B cell (primary cell): ENCODE measurements at regions not wholly inside any gene's neighbourhood (a gene's known extent, or its start where the extent isn't known, plus 50 kb on each side); places are given as distances from the start of the nearest gene placed in this dataset.

ENCODE experiments used
- ATAC-seq: fragments of 200-7000 bp; cut with Tn5 transposase; one replicate; pipeline ENCODE4 v1.10.0; 2021; ENCODE audit warnings: low read depth, mild to moderate bottlenecking, moderate number of reproducible peaks, moderate library complexity
- CTCF ChIA-PET: fragments of 350-600 bp; sonication (Branson Sonifier 250); formaldehyde crosslinking; loops from one replicate; lab custom pipeline; 2021; ENCODE audit warnings: antibody characterized with exemption, inconsistent platforms; lab: Charles Lee
- POLR2A ChIA-PET: fragments of 350-600 bp; sonication (Branson Sonifier 250); formaldehyde crosslinking; loops from one replicate; lab custom pipeline; 2021; ENCODE audit warnings: antibody characterized with exemption; lab: Charles Lee
- DNase-seq: peaks from one replicate; pipeline ENCODE4 v3.0.0; 2013
- H2AFZ ChIP-seq: 2 replicates; pipeline ENCODE4 v1.6.1; 2012; ENCODE audit warnings: mild to moderate bottlenecking, low read depth, low read length; ENCODE audit not compliant: insufficient read depth, poor library complexity, severe bottlenecking
- H3K27ac ChIP-seq, 2 donors: 1 replicate in 1 of 2; 2 replicates in 1 of 2; pipeline ENCODE4 v1.5.1; 2012 to 2013; ENCODE audit warnings: low read length in 2 of 2, mild to moderate bottlenecking in 2 of 2, moderate library complexity in 1 of 2
- H3K27me3 ChIP-seq, 4 experiments: fragments of 200-600 bp in 1 of 4; sonication (generic) in 1 of 4; replicated peaks in 1 of 4; 1 replicate in 2 of 4; 2 replicates in 2 of 4; pipeline versions ENCODE4 v1.6.1 to v1.7.0; 2013 to 2016; ENCODE audit warnings: low read length in 3 of 4, mild to moderate bottlenecking in 2 of 4, mixed read lengths in 1 of 4, moderate library complexity in 1 of 4; ENCODE audit not compliant: insufficient read depth in 4 of 4, control insufficient read depth in 3 of 4; ENCODE audit errors: control extremely low read depth in 1 of 4
- H3K36me3 ChIP-seq, 2 experiments: replicated peaks in 1 of 2; 1 replicate in 1 of 2; 2 replicates in 1 of 2; pipeline versions ENCODE4 v1.6.1 to v1.7.1; 2013; ENCODE audit warnings: low read length in 1 of 2; ENCODE audit not compliant: insufficient read depth in 2 of 2, control insufficient read depth in 1 of 2; ENCODE audit errors: control extremely low read depth in 1 of 2, extremely low read depth in 1 of 2
- H3K4me1 ChIP-seq, 2 donors: fragments of 200-600 bp in 1 of 2; sonication (generic) in 1 of 2; 1 replicate in 1 of 2; 2 replicates in 1 of 2; pipeline versions ENCODE4 v1.5.1 to v1.6.1; 2013 to 2017; ENCODE audit warnings: low read length in 2 of 2; ENCODE audit not compliant: control insufficient read depth in 2 of 2, insufficient read depth in 2 of 2
- H3K4me2 ChIP-seq: replicated peaks from 2 replicates; pipeline ENCODE3; 2012; ENCODE audit warnings: mild to moderate bottlenecking, low read depth, low read length; ENCODE audit not compliant: poor library complexity, severe bottlenecking
- H3K4me3 ChIP-seq, 5 experiments: fragments of 200-600 bp in 1 of 5; sonication (generic) in 1 of 5; 1 replicate in 3 of 5; 2 replicates in 2 of 5; pipeline versions ENCODE4 v1.5.1 to v1.7.0; 2011 to 2016; ENCODE audit warnings: low read length in 4 of 5, mild to moderate bottlenecking in 4 of 5, low read depth in 2 of 5, control low read depth in 1 of 5, moderate library complexity in 1 of 5; ENCODE audit not compliant: insufficient read depth in 1 of 5; ENCODE audit errors: control extremely low read depth in 1 of 5, extremely low read depth in 1 of 5
- H3K79me2 ChIP-seq: fragments of 200-600 bp; sonication (generic); one replicate; pipeline ENCODE4 v1.6.0; 2016; ENCODE audit warnings: low read length; ENCODE audit not compliant: control insufficient read depth, insufficient read depth
- H3K9ac ChIP-seq: fragments of 200-600 bp; sonication (generic); 2 replicates; pipeline ENCODE4 v1.6.1; 2017; ENCODE audit warnings: mild to moderate bottlenecking, low read length, moderate library complexity
- H3K9me3 ChIP-seq, 3 donors: one replicate each; pipeline versions ENCODE4 v1.6.1 to v1.7.1; 2013; ENCODE audit warnings: low read length in 2 of 3; ENCODE audit not compliant: control insufficient read depth in 2 of 3, insufficient read depth in 1 of 3; ENCODE audit errors: control extremely low read depth in 1 of 3
- H4K20me1 ChIP-seq: 2 replicates; pipeline ENCODE4 v1.6.0; 2012; ENCODE audit warnings: mild to moderate bottlenecking, low read length; ENCODE audit not compliant: insufficient read depth, control insufficient read depth, poor library complexity, severe bottlenecking
- H3K27ac Mint-ChIP-seq: one replicate; pipeline ENCODE4 v1.8.0; 2021; ENCODE audit warnings: mixed read lengths
- H3K27me3 Mint-ChIP-seq: one replicate; pipeline ENCODE4 v1.8.0; 2021; ENCODE audit warnings: mixed read lengths
- H3K4me1 Mint-ChIP-seq: one replicate; pipeline ENCODE4 v1.8.0; 2021; ENCODE audit warnings: mixed read lengths
- H3K4me3 Mint-ChIP-seq: one replicate; pipeline ENCODE4 v1.8.0; 2021; ENCODE audit warnings: mixed read lengths
- H3K9me3 Mint-ChIP-seq: one replicate; pipeline ENCODE4 v1.8.0; 2022; ENCODE audit warnings: mixed read lengths; ENCODE audit not compliant: insufficient read depth
- CTCF ChIP-seq: fragments of 200-600 bp; IDR thresholded peaks from one replicate; pipeline ENCODE4 v1.8.0; 2022; ENCODE audit warnings: antibody characterized with exemption, mild to moderate bottlenecking
- EZH2 ChIP-seq: IDR thresholded peaks from 2 replicates; pipeline ENCODE4 v1.6.1; 2012; ENCODE audit warnings: borderline replicate concordance, low read depth, mild to moderate bottlenecking, moderate library complexity, low read length; ENCODE audit not compliant: insufficient read depth, poor library complexity, severe bottlenecking
- WGBS: methylation state at CpG from one replicate; pipeline ENCODE4 v1.1.5; 2013; ENCODE audit warnings: missing lambda C conversion rate; ENCODE audit not compliant: insufficient coverage; 5-methylcytosine and 5-hydroxymethylcytosine counted together
- intact Hi-C: fragments of 100-400 bp; cut with micrococcal nuclease; formaldehyde crosslinking; loops from one replicate; pipeline ENCODE4 v1.10.0; 2022

- CTCF ChIA-PET: no interaction called here
- TF ChIP-seq CTCF (no peak), EZH2 (no peak)
- H3K36me3 ChIP-seq: no peaks in the 10 kb centered on the region
- no peaks in the 10 kb centered on the region for H3K79me2 ChIP-seq
- no peak overlapping the region for H3K9ac ChIP-seq
- H3K4me2 ChIP-seq: no peak overlapping the region
- H4K20me1 ChIP-seq: no peaks in the 10 kb centered on the region
- H2AFZ ChIP-seq: no peak overlapping the region
- no peak for ATAC-seq
- Mint-ChIP-seq H3K9me3 (peaks cover 2% of the 10 kb centered on the region), H3K27me3 (peaks cover 11% of the 10 kb centered on the region), H3K27ac (no peak overlapping the region), H3K4me3 (no peak overlapping the region), H3K4me1 (no peaks in the 10 kb centered on the region)
- no peaks in the 10 kb centered on the region for H3K4me1 ChIP-seq
- H3K27ac ChIP-seq: no peak overlapping the region
- POLR2A ChIA-PET: no interaction called here
- intact Hi-C loops: no loop called here
- 100% methylated on average over 3 of the region's 3 CpGs for WGBS
- no peaks in the 10 kb centered on the region for H3K9me3 ChIP-seq
- no peak overlapping the region for H3K4me3 ChIP-seq
- no peak for DNase-seq
- H3K27me3 ChIP-seq: no peaks in the 10 kb centered on the region
Measured at GRCh38 chr7:36066343-36066664, 86.8 kb upstream of the EEPD1 start.

- H4K20me1 ChIP-seq: no peaks in the 10 kb centered on the region
- no peaks in the 10 kb centered on the region for H3K36me3 ChIP-seq
- H3K27me3 ChIP-seq: no peaks in the 10 kb centered on the region
- H3K4me3 ChIP-seq: no peak overlapping the region
- intact Hi-C loops: no loop called here
- no peaks in the 10 kb centered on the region for H3K79me2 ChIP-seq
- ATAC-seq: no peak
- CTCF ChIA-PET: no interaction called here
- H3K4me3 Mint-ChIP-seq: no peak overlapping the region
- H3K4me2 ChIP-seq: no peak overlapping the region
- peaks cover 15% of the 10 kb centered on the region for H3K27me3 Mint-ChIP-seq
- H3K9me3 ChIP-seq: no peaks in the 10 kb centered on the region
- no peak for DNase-seq
- TF ChIP-seq CTCF (no peak), EZH2 (no peak)
- POLR2A ChIA-PET: no interaction called here
- H2AFZ ChIP-seq: no peak overlapping the region
- no peaks in the 10 kb centered on the region for H3K4me1 Mint-ChIP-seq
- H3K4me1 ChIP-seq: no peaks in the 10 kb centered on the region
- H3K27ac Mint-ChIP-seq: no peak overlapping the region
- H3K27ac ChIP-seq: no peak overlapping the region
- peaks cover 2% of the 10 kb centered on the region for H3K9me3 Mint-ChIP-seq
- 95% methylated on average over 8 of the region's 8 CpGs for WGBS
- H3K9ac ChIP-seq: no peak overlapping the region
Measured at GRCh38 chr7:36070230-36070629, 82.8 kb upstream of the EEPD1 start.
